ENCODE measurements at regions not wholly inside any gene's neighbourhood (a gene's known extent, or its start where the extent isn't known, plus 50 kb on each side); places are given as distances from the start of the nearest gene placed in this dataset.

- TF ChIP-seq POLR2A (IDR thresholded peaks at IDR 0.05; ENCODE audit: extremely low read depth, insufficient read length) (no peak), MYC (IDR thresholded peaks at IDR 0.05; ENCODE audit: low read depth, low read length) (no peak), CTCF (IDR thresholded peaks at IDR 0.05; ENCODE audit: low read depth, low read length) (no peak), MAX (IDR thresholded peaks at IDR 0.05; ENCODE audit: low read depth, low read length) (no peak)
- peak; percentile 61 for DNase-seq (ENCODE audit: low read depth)
- H3K4me3 ChIP-seq (ENCODE audit: low read depth, low read length): no peak overlapping the region
These were observed 1286.9 kb downstream of the EPHA7 start for GRCh38 chr6:92132457-92132856.

- DNase-seq (ENCODE audit: low read depth): no peak
- no peak for TF ChIP-seq POLR2A (IDR thresholded peaks at IDR 0.05; ENCODE audit: extremely low read depth, insufficient read length)
- no peak for TF ChIP-seq CTCF (IDR thresholded peaks at IDR 0.05; ENCODE audit: low read depth, low read length)
- no peak for TF ChIP-seq MYC (IDR thresholded peaks at IDR 0.05; ENCODE audit: low read depth, low read length)
- TF ChIP-seq MAX (IDR thresholded peaks at IDR 0.05; ENCODE audit: low read depth, low read length): no peak
- no peak overlapping the region for H3K4me3 ChIP-seq (ENCODE audit: low read depth, low read length)
These were observed 1288.4 kb downstream of the EPHA7 start for GRCh38 chr6:92130944-92131343.

- no peak for TF ChIP-seq MYC (IDR thresholded peaks at IDR 0.05; ENCODE audit: low read depth, low read length)
- TF ChIP-seq POLR2A (IDR thresholded peaks at IDR 0.05; ENCODE audit: extremely low read depth, insufficient read length): no peak
- TF ChIP-seq MAX (IDR thresholded peaks at IDR 0.05; ENCODE audit: low read depth, low read length): no peak
- TF ChIP-seq CTCF (IDR thresholded peaks at IDR 0.05; ENCODE audit: low read depth, low read length): no peak
These were observed 1292.4 kb downstream of the EPHA7 start for GRCh38 chr6:92126983-92127382.

GRCh38 chr6:92126088-92126487 is 1293.3 kb downstream of the EPHA7 start:
- TF ChIP-seq CTCF (IDR thresholded peaks at IDR 0.05; ENCODE audit: low read depth, low read length) (no peak), POLR2A (IDR thresholded peaks at IDR 0.05; ENCODE audit: extremely low read depth, insufficient read length) (no peak), MYC (IDR thresholded peaks at IDR 0.05; ENCODE audit: low read depth, low read length) (no peak), MAX (IDR thresholded peaks at IDR 0.05; ENCODE audit: low read depth, low read length) (no peak)
- DNase-seq (ENCODE audit: low read depth): no peak
- H3K4me3 ChIP-seq (ENCODE audit: low read depth, low read length): no peak overlapping the region

More at GRCh38 chr6:92126983-92127382, 1292.4 kb downstream of the EPHA7 start:
- DNase-seq (ENCODE audit: low read depth): no peak
- no peak overlapping the region for H3K4me3 ChIP-seq (ENCODE audit: low read depth, low read length)

GRCh38 chr6:92125681-92126080 is 1293.7 kb downstream of the EPHA7 start:
- DNase-seq (ENCODE audit: low read depth): no peak
- TF ChIP-seq POLR2A (IDR thresholded peaks at IDR 0.05; ENCODE audit: extremely low read depth, insufficient read length) (no peak), CTCF (IDR thresholded peaks at IDR 0.05; ENCODE audit: low read depth, low read length) (no peak), MAX (IDR thresholded peaks at IDR 0.05; ENCODE audit: low read depth, low read length) (no peak), MYC (IDR thresholded peaks at IDR 0.05; ENCODE audit: low read depth, low read length) (no peak)
- H3K4me3 ChIP-seq (ENCODE audit: low read depth, low read length): no peak overlapping the region
